GM18861 (cell line): ENCODE measurements at regions not wholly inside any gene's neighbourhood (a gene's known extent, or its start where the extent isn't known, plus 50 kb on each side); places are given as distances from the start of the nearest gene placed in this dataset.
A peak's percentile ranks its signal among the peaks of the same experiment; 100 is the strongest.

ENCODE experiments used
- ATAC-seq: cut with Tn5 transposase; IDR thresholded peaks from one replicate; pipeline ENCODE4 v1.9.1; 2021; ENCODE audit not compliant: unreplicated experiment

DNA sequence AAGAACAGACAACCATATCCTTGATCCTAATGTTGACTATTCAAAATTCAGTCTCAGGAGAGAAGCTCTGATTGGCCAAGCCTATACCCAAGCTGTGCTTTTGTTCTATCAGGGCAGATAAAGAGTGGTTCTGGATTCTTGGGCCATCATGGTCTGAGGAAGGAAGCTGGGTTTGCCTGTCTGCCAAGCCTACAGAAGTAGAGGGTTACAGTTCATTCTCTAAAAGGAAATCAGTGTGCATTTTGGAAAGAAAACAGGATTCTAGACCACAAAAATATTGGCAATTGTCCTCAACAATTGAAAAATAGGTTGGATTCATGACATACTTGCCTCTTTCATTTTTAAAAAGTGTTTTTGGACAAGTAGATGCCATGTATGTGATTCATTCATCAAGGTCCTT lies 145.4 kb upstream of the BMP2 start:
- no peak for ATAC-seq

DNA sequence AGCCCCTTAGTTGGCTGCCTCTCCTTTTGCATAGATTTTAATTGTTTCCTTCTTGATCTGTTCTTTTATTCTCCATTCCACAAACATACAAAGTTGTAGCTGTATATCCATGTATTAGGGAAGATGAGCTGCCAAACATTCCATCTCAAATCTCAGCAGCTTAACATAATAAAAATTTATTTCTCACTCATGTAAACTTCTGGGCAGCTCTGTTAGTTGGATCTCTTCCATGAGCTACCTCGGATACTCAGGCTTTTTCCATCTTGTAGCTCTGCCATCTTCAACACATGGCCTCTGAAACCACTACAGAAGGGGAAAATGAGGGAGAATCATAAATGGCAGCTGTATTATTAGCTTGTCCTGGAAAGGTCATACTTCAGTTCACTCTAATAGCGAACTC lies 149.4 kb upstream of the BMP2 start:
- no peak for ATAC-seq

DNA sequence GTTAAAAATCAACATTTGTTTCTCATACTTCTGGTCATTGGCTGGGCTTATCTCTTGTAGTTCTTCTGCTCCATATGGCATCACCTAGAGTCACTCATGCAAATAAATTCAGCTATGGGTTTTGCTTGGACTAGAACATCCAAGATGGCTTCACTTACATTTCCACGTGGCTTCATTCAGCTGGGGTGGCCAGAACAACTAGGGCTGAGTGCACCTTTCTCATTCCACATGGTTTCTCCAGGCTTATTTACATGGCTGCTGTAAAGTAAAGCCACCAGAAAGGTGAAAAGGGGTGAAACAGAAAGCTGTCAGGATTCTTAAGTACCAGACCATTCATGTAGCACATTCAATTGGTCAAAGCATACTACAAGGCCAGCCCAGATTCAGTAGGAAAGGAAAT lies 151.1 kb upstream of the BMP2 start:
- ATAC-seq = no peak

DNA sequence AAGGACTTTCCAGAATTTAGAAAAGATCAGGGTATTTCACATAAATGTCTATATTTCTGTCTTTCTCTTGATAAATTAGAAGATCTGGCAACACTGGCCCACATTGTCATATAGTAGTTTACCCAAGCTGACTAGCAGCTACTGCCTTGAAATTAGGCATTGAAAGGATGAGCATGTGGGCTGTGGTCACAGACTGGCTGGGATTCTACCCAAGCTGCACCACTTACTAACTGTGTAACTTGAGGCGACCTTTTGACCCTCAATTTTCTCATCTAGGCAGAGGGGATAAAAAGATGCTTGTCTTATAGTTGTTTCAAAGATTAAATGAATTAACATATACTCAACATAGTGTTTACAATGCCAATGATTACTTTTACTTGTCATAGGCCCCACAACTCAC lies 152.7 kb upstream of the BMP2 start:
- ATAC-seq = peak; percentile 53

DNA sequence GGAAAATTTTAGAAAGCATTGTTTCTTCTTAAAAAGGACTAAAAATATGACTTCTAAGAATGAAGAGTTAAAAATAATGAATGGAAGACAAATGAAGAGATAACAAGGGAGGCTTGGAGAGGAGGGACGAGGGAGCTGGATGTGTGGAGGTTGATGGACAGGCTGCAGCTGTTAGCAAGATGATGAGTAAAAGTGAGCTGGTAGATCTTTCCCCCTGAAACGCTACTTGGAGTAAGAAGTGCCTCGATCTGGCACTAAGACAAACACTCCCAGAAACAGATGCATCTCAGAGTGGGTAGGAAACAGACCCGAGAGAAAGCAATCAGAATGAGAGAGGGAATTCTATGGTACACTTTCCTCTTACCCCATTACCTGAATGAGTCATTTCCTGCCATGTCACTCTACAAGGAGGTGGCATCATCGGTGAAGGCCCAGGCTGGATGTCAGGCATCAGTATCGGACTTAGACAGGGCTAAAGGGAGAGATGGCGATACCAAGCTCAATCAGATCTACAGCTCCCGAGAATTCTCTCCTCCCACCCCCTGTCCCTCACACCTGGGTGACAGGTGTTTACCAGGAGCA lies 154.1 kb upstream of the BMP2 start:
- ATAC-seq = peak; percentile 74

DNA sequence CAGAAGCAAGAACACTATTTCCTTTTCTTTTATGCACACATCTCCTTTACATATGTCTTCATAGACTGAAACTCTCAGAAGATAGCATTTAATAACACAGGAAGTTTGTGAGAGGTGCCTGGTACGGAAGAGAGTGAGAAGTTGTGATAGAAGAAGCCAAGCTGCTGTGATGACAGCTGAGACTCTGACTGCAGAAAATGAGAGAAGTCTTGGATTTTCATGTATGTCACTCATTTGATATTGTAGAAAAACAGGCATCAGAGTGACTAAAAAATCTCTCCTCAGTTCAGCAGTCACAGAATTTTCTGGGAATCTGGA lies 154.9 kb upstream of the BMP2 start:
- ATAC-seq = no peak

DNA sequence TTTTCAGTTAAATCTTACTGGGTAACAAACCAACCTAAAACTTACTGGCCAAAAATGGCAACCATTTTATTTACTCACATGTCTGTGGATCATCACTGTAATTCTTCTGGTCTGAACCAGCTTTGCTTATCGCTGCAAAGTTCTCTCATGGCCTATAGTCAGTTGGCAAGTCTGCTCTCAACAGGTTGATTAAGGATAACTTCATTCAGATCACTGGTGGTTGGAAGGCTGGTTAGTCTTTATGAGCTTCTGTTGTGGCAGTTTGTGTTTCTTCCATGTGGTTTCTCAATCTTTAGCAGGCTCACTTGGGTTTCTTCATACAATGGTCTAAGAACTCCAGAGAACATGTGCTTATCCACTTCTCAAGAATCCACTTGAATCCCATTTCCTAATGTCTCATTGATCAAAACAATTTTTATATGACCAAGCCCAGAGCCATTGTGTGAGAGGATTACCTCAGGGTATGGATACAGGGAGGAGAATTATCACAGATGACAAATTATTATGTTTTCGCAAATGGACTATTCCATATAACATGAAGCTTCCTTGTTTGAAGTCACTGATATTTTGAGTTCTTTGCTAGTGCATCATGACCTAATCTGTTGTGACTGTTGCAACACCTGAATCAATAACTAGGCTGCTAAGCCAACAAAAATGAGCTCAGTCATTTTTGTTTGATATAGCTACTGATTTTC lies 155.4 kb upstream of the BMP2 start:
- no peak for ATAC-seq

DNA sequence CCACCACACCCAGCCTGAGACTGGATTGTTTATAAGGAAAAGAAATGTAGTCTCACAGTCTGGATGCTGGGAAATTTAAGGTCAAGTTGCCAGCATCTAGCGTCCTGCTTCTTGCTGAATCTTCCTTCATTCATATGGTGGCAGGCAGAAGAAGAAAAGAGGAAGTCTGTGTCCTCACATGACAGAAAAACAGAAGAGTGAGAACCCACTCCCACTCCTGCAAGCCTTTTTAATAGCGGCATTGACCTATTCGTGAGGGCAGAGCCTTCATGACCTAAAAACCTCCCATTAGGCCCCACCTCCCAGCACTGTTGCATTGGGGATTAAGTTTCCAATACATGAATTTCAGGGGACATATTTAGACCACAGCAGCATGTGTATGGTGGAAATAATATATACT lies 160.8 kb upstream of the BMP2 start:
- ATAC-seq = no peak

DNA sequence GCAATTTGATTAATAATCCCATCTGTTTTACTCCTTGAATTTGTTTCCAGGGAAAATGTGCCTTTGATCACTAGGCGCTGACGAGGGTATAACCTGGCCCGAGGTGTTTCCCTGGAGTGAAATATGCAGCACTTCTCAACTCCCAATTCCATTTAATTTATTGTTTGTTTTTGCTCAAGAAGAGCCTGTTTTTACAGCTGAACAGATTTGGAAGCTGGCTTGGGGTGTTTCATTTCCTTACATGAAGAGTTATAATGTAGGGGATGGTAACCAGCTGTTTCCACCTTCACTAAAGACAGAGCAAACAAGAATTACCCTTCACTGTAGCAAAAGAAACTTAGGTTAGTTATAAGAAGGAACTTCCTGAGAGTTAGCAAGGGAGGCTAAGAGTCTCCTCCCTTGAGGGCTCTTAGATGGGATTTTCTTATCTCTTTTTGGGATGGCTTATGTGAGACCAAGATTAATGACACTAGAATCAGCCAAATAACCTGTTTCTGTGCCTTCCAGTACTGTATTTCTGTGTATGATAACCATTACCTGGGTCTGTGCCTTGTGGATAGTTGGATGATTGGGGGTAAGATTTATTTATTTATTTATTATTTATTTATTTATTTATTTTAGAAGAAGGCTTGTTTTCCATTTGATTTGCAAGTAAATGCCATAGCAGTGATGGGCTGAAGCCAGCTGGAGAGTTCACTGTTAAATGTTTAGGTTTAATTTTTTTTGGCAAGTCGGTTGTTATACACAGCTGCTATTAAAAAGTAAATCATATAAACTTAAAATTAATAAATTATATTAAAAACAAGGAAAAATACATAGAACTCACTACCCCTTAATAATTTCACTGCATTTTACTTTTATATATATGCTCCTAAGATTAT lies 162.2 kb upstream of the BMP2 start:
- ATAC-seq = no peak

DNA sequence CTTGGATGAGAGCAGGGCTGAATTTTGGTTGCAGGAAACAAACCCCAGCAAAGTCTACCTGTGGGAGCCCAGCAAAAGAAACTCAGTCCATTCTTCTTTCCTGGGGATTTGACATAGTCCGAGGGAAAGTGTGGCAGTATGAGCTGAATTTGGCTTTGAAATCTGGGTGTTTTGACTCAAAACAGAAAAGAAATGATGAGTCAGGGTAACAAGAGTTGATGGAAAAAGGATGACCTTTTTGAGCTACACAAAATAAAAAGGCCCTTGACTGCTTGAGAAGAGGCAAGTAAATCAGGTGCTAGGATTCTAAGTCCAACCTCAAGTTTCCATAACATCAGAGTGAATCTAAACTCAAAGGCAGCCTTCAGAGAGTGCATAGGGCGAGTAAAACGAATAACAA lies 163.3 kb upstream of the BMP2 start:
- no peak for ATAC-seq

DNA sequence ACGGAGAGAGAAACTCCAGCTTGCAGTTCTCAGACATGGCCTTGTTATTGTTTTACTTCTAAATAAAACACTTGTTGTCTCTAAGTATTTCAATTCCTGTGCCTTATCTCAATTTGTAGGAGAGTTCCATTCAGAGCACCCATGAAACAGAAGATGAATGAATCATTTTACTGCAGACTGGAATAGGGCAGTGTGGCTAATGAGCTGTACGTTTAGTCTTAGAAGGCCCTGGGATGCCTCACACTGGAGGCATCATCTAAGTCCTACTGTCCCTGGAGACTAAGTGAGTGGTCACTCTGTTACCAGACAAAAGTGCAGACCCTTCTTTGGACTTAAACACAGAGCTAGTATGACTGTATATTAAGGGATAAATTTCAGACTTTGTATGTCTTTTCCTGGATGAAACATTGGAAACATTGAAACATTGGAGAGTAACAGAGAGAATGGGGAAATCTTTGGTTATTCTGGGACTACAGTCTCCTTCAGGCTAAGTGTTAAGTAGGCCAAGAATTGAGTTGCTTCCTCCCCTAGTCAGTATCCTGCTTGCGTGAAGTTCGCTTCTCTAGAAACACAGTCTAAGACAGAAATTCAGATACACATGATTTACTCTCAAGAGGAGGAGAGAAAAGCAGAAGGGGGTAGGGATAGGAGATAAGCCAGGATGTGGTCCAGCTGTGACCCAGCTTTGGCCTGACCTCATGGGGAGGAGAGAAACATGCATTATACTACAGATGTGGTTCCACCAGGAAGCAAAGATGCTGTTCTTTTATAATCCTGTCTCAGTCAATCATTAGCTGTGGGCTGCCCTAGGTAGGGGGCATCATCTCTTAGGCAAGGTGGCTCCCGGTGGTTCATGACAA lies 167.4 kb upstream of the BMP2 start:
- no peak for ATAC-seq

DNA sequence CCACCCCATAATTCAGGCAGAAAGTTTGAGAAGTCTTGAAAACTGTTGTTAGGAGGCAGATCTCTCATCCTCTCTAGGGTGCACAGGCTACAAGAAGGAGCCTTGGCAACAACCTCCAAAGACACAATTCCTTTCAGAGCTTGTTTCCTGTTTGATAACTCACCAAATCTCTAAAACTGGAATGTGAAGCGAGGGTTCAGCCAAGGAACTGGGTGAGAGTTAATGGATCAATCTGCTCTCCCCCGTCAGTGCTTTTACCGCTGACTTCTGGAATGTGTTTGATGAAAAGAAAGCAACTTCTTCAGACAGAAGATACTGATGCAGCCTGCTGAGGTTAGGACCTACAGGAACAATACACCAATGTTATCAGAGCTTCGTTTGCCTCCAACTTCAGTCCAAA lies 171.8 kb upstream of the BMP2 start:
- no peak for ATAC-seq

DNA sequence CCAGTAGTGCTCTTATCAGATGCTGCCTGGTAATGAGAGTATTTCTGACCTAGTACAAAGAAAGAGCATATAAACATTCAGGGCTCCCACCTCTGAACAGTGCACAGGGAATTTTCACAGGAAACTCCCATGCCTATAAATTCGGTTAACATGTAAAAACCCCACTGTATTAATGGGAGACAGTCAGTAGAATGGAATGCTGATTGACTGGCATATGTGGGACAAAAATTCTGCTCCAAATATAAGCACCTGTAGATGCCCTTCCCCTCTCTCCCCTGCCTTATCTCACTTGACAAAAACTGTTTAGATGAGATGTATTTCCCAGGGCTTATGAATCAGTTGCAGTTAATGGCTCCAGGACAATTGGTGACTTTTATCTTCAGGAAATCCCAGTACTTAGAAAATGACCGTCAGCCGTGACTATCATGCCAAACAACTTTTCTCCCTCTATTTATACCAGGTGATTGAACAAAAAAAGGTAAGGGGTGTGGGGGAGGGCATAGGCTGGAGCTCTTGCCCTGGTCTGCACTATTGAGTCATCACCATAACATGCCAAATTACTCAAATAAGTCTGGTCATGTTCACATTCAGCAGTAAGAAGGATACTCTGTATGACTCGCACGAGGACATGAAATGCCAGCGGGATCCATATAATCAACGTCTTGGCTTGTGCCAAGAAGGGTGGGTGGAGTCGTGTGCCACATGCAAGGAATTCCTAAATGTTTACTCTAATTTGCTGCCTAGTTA lies 176.4 kb upstream of the BMP2 start:
- no peak for ATAC-seq

DNA sequence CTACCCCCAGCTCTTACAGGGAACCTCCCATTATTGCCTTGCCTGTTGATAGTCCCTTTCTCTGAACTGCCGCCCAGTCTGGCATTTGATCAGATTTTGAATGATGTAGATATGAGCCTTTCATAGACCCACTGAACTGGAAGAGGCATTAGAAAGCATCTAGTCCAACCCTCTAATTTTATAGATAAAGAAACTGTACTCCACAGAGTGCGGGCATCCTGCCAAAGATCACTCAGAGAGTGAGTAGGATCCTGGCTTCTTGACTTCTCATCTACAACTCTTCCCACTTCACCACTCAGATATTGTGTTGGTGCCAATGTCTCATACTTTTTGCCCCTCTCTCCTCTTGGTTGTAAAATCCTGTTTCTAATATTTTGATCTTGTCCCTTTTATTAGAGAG lies 179.2 kb upstream of the BMP2 start:
- no peak for ATAC-seq

DNA sequence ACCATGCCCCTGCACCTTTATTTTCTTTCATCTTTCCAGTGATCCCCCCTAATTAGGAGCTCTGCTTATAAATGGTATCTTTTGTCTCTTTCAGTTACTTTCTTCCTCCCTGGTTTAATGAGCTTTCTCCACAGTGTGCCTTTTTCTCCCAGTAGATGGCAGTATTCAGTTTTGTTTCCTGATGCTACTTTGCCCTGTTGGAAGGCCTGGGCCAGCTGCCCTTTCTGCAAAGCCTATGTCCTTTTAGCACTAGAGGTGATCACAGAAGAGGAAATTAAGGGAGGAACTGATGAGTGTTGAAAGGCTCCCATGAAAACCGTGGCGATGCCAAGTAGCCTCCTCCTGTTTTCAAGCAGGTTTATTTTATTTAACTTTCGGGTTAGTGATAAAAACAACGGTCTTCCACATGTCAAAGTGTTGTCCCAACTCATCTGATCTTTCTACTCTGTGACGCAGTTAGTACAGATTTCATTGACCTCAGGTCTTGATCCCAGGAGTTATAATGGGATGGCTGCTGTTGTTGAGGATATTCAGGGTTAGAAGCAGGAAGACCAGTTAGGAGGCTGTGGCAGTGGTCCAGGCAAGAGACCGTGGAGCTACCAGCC lies 184.2 kb upstream of the BMP2 start:
- peak; percentile 83 for ATAC-seq

DNA sequence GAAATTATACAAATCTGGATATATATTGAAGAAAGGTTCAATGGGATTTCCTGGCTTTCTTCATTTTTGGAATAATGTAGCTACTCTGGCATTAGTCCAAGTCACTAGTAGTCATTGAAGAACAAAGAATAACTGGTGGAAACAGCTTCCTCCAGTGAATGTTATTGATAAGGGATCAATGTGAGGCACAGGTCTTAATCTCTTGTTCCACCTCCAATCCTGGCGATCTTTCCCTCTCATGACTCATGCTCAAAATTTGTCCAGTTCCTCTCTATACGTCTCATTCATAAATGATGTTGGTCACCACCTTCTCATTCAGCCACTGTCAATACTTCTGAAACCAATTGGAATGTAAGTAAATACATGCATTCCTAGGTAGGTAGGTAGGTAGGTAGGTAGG lies 185.0 kb upstream of the BMP2 start:
- no peak for ATAC-seq

DNA sequence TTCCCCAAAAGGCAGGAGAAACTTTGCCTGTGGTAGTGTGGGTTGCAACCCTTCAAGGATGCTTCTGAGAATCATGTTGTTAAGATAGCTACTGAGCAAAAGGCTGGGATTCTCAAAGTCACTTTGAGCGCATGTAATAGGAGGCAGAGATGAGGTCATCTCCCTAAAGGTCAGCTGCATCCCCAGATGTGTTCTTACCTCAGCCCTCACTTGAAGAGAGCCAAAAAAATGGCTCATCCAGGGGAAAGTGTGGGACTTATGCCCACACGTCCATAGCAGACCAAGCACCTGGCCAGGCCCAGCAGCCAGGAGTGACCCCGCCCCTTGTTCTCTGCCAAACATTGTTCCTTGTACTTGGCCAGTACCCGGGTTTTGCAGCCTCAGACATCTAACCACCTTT lies 187.0 kb upstream of the BMP2 start:
- ATAC-seq = no peak

DNA sequence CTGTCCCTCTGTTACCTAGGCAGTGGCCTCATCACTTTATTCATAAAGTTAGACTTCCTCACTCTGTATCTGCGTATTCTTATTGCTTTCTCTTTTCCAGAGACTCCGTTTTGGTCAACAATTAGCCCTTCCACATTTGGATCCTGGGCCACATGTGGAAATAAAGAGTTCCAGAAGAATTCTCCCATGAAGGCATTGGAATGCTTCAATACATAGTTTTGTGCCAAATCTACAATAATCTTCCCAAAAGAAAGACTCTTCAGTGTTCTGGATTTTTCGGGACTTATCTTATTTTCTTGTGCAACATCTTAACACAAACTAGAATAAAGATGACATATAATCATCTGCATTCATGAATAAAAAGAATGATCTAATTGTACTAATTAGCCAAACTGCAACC lies 187.7 kb upstream of the BMP2 start:
- no peak for ATAC-seq

DNA sequence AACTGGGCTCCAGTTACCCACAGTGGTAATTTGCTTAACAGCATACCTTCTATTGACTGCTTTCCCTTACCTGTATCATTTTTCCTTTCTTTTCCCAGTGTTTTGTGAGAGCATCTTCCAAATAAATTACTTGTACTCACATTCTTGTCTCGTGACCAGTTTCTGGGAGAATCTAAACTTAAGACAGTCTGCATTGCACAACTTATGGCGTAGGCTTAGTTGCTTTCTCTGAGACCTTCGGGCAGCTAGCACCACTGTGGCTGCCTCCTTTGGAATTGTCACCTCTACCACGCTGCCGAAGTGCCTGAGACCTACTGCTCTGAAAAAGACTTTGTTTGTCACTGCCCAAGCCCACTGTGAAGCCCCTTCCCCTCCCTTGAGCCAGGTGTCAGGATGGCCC lies 188.1 kb upstream of the BMP2 start:
- no peak for ATAC-seq

DNA sequence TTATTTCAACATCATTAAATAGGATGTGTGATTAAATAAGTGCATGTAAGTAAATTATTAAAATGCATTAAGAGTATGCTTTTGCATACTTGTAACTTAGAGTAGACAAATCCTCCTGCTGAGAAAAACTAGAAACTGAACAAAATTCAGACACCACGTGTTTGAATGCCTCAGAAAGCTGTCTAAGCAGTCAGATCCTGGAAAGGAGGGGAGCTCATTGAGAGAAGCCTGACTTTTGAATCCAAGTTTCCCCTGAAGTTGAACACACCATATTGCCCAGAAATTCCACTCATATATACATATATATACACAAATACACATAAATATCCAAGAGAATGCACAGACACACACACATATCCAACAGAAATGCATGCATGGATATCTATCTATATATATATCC lies 190.0 kb upstream of the BMP2 start:
- no peak for ATAC-seq
